ENCODE measurements at regions not wholly inside any gene's neighbourhood (a gene's known extent, or its start where the extent isn't known, plus 50 kb on each side); places are given as distances from the start of the nearest gene placed in this dataset.
A peak's percentile ranks its signal among the peaks of the same experiment; 100 is the strongest.
"Not testable (repeated sequence)": the region's sequence is repeated elsewhere in the genome, so short reads cannot be mapped to it uniquely, and the experiment has no call there.

DNA sequence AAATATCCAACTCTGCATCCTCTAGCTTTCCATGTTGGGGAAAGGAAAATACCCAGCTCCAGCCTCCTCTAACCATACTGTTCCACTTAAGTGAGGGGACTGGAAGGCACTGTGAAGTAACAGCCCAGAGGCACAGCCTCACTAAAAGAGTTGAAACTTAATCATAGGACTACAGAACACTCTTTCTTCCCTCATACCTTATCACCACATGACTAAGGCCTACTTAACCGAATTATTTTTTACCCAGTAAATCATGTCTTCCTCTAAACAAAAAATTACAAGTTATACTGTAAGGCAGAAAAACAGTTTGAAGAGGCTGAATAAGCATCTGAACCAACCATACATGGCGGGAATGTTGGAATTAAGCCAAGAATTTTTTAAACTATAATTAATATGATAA lies 207.4 kb upstream of the MME start:
- no peak for DNase-seq (ENCODE audit: low read depth)
- TF ChIP-seq, protein P1, sequence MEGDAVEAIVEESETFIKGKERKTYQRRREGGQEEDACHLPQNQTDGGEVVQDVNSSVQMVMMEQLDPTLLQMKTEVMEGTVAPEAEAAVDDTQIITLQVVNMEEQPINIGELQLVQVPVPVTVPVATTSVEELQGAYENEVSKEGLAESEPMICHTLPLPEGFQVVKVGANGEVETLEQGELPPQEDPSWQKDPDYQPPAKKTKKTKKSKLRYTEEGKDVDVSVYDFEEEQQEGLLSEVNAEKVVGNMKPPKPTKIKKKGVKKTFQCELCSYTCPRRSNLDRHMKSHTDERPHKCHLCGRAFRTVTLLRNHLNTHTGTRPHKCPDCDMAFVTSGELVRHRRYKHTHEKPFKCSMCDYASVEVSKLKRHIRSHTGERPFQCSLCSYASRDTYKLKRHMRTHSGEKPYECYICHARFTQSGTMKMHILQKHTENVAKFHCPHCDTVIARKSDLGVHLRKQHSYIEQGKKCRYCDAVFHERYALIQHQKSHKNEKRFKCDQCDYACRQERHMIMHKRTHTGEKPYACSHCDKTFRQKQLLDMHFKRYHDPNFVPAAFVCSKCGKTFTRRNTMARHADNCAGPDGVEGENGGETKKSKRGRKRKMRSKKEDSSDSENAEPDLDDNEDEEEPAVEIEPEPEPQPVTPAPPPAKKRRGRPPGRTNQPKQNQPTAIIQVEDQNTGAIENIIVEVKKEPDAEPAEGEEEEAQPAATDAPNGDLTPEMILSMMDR (conservative IDR thresholded peaks at IDR 0.05; ENCODE audit: low read length) = no peak
- H3K4me3 ChIP-seq (ENCODE audit: low read length) = no peak overlapping the region

DNA sequence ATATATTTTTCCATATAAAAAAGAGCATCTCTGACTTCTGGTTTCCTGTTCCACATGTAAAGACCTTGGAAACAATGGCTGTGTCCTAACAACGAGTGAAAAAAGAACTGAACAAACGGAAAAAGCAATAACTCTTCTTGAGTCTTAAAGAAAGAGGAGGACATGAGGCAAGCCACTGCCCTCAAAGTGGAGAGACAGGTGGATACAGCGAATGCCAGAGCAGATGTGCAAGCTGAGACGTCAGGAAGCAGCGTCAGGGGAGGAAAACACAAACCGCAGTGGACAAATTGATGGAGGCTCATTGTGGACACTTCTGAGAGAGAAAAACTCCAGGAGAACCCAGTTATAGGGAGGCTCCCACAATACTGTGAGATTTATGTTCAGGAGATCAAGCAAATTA lies 208.0 kb upstream of the MME start:
- DNase-seq (ENCODE audit: low read depth) = no peak
- no peak overlapping the region for H3K4me3 ChIP-seq (ENCODE audit: low read length)
- TF ChIP-seq, protein P1 (conservative IDR thresholded peaks at IDR 0.05; ENCODE audit: low read length) = no peak

GRCh38 chr3:154864947-154865346 lies 215.2 kb upstream of the MME start:
- DNase-seq (ENCODE audit: low read depth) = peak; percentile 78
- TF ChIP-seq, protein P1 (conservative IDR thresholded peaks at IDR 0.05; ENCODE audit: low read length) = no peak
- H3K4me3 ChIP-seq (ENCODE audit: low read length) = no peak overlapping the region

- peak; percentile 89 for DNase-seq (ENCODE audit: low read depth)
- H3K4me3 ChIP-seq (ENCODE audit: low read length) = no peak overlapping the region
- TF ChIP-seq, protein P1 (conservative IDR thresholded peaks at IDR 0.05; ENCODE audit: low read length) = no peak
These were observed 217.9 kb upstream of the MME start for GRCh38 chr3:154862265-154862664.

DNA sequence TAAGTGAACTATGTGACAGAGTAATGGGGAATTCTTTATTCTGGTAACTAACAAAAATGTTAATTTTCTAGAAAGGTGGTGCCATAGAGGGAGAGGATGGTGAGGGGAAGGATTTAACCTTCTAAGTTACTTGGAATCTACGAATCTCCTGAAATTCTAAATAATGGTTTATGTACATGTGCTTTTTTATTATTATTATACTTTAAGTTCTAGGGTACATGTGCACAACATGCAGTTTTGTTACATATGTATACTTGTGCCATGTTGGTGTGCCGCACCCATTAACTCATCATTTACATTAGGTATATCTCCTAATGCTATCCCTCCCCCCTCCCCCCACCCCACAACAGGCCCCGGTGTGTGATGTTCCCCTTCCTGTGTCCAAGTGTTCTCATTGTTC lies 227.1 kb upstream of the MME start:
- DNase-seq (ENCODE audit: low read depth); H3K4me3 ChIP-seq (ENCODE audit: low read length): not testable (repeated sequence)

DNA sequence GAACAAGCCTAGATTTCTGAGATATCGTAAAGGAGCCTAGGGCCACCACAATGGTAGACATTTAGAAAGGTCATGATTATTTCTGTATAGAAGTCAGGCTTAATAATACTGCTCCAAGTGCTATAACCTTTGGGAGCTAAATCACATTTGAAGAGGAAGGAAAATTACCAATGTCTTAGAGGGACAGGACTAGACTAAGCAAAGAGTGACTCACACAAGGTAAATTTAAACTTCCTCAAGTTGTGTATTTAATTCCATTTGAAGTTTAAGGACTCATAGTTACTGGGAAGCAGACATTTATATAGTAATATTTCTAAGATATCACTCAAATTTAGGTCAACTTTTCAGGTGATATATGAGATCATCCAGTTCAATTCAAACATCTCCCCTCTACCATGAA lies 227.6 kb upstream of the MME start:
- TF ChIP-seq, protein P1 (conservative IDR thresholded peaks at IDR 0.05; ENCODE audit: low read length) = no peak
- DNase-seq (ENCODE audit: low read depth) = no peak
- H3K4me3 ChIP-seq (ENCODE audit: low read length) = no peak overlapping the region

GRCh38 chr3:154851644-154852043 lies 228.5 kb upstream of the MME start:
- DNase-seq (ENCODE audit: low read depth) = no peak
- TF ChIP-seq, protein P1 (conservative IDR thresholded peaks at IDR 0.05; ENCODE audit: low read length) = no peak
- no peak overlapping the region for H3K4me3 ChIP-seq (ENCODE audit: low read length)

DNA sequence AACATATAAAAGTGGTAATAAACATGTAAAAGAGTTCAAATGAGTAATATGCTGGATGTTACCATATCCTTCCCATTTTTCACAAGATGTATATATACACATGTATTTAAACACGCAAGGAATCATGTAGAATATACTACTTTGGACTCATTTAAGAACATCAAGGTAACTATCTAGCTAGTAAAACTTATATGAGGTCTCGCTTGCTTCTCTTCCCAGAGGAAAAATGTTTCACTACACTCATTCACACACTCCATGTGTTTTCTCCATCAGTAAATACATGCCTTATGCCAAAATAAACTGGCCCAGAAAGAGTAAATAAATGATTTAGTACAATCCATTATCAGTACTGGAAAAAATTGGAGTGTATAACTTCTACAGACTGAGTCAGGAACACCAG lies 229.2 kb upstream of the MME start:
- TF ChIP-seq, protein P1 (conservative IDR thresholded peaks at IDR 0.05; ENCODE audit: low read length) = no peak
- H3K4me3 ChIP-seq (ENCODE audit: low read length) = no peak overlapping the region
- DNase-seq (ENCODE audit: low read depth) = no peak

Measured in AG10803 (cell line).